KG1 (cell line): ENCODE measurements at regions not wholly inside any gene's neighbourhood (a gene's known extent, or its start where the extent isn't known, plus 50 kb on each side); places are given as distances from the start of the nearest gene placed in this dataset.

ENCODE experiments used
- DNase-seq: peaks from one replicate; lab custom pipeline; 2025; lab: John Stamatoyannopoulos, UW

- DNase-seq = no peak
These were observed 281.8 kb upstream of the MAP3K7 start for GRCh38 chr6:90868656-90869055.

- no peak for DNase-seq
These were observed 281.4 kb upstream of the MAP3K7 start for GRCh38 chr6:90868256-90868655.

DNA sequence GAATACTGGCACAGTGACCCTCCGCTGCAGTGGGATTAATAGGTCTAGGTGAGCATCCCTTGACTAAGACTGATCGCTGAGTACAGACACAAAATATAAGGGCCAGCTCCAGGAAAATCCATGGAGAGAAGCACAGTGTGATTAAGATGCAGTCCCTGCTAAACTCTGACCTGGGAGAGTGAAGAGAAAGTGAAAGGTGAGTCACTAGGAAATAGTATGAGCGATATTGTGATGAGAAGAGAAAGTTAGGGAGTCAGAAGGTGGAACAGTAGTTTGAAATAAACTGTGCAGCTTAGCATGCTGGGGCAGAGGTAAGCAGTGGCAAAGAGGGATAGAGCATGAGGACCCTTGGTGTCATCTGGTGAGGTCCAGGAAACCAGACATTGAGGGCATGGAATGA is 278.6 kb upstream of the MAP3K7 start:
- DNase-seq = no peak

DNA sequence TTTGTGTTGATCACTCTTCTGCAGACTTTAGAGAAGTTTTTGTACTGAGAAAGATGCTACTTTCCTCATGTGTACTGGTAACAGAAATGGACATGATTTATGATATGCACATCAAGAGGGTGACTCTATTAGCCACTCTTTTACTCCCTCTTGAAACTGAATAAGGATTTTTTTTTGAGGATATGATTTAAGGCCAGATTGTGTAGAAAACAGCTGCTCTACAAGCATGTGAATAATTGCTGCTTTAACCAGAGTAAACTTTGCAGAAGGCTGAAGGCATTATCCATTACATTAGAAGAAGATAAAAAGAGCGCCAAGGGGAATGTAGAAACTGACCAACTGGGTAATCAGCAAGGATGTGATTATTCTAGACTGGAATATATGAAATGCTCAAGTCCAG is 276.2 kb upstream of the MAP3K7 start:
- DNase-seq = no peak

- DNase-seq = no peak
These were observed 274.1 kb upstream of the MAP3K7 start for GRCh38 chr6:90860822-90861601.

- no peak for DNase-seq
These were observed 272.7 kb upstream of the MAP3K7 start for GRCh38 chr6:90859612-90860011.

GRCh38 chr6:90859056-90859455 is 272.2 kb upstream of the MAP3K7 start:
- no peak for DNase-seq

- DNase-seq = no peak
These were observed 262.8 kb upstream of the MAP3K7 start for GRCh38 chr6:90849686-90850085.

GRCh38 chr6:90846824-90847223 is 260.0 kb upstream of the MAP3K7 start:
- DNase-seq = no peak

GRCh38 chr6:90835596-90836212 is 248.8 kb upstream of the MAP3K7 start:
- DNase-seq = no peak

DNA sequence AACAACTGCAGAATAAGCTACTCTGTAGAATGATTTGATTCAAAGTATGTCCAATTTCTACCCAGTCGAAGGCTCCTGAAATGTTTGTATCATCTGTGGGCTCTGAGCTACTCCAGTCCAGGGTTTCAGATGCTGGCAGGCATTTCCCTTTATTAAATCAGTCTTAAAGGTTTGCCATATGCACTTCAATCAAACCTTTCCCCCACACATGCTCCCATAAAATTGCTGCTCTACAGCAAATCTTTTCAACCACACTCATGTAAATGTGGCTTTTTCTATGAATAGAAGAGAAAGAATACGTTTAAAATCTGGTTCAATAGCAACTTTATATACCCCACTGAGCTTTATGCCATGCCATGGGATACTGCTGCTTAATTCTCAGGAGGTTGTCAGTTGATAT is 242.4 kb upstream of the MAP3K7 start:
- DNase-seq = no peak

GRCh38 chr6:90820436-90820835 is 233.6 kb upstream of the MAP3K7 start:
- DNase-seq = no peak

DNA sequence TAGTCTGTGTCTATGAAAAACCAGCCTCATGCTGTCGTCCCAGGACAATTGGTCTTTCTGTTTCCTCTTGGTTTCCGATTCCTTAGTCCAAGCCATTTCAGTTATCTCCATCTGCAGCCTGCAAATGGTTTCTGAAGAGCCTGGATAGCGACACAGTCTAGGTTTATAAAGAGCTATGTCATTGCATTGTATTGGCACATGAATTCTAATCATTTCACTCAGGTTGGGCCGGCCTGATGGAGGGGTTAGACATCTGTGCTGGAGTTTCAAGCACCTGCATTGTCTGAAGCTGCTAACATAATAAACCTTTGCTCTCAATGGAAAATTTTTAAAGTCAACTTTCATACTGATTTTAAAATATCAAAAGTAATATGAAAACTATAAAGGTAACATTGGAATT is 232.6 kb upstream of the MAP3K7 start:
- no peak for DNase-seq

DNA sequence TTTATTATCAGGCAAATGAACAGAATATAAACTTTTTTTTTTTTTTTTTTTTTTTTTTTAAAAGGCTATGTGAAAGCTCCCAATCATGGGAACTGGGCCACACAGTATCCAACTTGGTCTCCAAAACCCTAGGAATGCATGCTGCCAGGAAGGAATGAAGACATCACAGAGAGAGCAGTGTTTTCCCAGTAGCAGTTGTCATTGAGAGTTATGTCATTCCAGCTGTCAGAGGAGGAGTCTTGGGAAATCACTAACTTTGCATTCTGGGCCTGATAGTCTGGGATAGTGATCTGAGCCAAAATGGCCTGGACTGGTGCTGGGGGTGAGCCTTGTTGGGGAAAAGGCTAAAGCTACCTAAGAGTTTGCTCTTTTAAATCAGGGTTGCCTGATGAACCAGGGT is 231.3 kb upstream of the MAP3K7 start:
- no peak for DNase-seq

DNA sequence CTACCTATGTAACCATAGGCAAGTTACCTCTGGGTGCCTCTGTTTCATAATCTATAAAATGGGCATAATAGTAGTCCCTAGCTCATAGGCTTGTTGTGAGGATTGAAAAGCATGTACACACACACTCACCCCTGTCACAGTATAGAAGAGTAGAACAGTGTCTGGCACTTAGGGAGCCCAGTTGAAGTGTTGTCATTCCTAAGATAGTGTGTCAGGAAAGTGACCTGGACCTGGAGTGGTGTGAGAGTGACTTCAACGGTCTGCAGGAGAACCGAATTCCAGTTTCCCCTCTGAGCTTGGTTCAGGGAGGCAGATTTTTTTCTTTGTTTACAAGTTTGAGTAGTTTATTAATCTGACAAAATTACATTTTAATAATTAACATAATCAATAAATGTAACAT is 229.9 kb upstream of the MAP3K7 start:
- DNase-seq = no peak

DNA sequence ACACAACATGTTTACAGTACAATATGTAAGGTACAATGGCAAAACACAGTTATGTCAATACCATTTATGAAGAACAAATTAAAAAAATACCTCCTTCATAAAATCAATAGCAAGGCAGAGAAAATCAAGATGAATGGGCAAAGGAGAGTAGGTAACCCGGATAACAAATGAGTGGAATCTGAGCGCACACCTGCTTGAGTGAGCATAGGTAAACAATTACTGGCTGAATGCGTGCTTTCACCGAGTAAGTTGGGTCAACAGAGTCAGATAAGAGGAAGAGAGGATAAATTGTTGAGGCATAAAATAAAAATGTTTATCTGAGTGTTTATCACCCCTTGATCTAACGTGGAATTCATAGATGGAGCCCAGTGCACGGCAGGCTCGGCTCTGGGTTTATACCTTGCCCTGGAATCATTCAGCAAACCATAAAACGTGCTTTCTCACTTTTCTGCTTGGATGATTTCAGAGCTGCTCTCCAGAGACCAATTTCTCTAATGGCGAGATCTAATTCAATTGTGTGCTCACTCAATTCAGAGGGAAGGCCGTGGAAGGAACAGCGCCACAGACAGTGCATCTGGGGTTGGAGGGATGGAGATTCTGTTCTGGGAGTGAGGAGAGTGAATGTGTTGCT is 224.8 kb upstream of the MAP3K7 start:
- DNase-seq = no peak

- no peak for DNase-seq
These were observed 222.2 kb upstream of the MAP3K7 start for GRCh38 chr6:90809035-90809434.

GRCh38 chr6:90807791-90808701 is 221.2 kb upstream of the MAP3K7 start:
- DNase-seq = no peak

GRCh38 chr6:90805619-90806155 is 218.8 kb upstream of the MAP3K7 start:
- DNase-seq = no peak

DNA sequence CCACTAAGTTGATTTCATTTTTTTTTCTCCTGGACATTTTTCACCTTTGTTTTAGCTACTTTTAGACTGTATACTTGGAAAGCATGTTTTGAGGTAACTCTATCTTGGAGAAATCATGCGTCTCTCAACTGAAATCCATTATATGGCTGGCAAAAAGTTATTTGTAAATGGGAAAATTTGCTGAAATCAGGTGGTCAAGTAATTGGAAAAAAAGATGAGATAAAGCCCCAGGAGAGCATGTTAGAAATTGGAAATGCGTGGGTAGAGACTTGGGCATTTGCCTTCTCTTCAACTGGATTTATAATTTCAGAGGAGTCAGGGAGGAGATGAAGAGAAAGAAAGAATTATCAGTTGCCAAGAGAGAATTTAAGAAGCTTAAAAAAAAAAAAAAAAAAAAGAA is 217.1 kb upstream of the MAP3K7 start:
- no peak for DNase-seq

GRCh38 chr6:90795078-90795477 is 208.2 kb upstream of the MAP3K7 start:
- DNase-seq = no peak

DNA sequence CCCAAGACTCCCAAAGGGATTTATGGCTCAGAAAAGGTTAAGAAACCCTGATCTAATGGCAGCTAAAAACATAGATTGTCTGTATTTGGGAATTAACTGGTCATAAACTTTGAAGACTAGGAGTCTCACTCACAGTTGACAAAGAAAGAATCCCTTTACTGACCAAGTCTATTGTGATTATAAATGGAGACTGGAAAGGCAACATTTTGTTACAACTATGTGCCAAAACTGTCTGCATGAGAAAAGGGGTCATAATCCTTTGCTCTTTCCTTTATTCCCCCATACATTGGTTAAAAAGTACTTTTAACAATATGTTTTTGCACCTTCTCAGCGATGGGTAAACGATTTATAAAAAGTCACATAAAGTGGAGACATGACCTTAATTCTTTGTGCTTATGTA is 206.9 kb upstream of the MAP3K7 start:
- DNase-seq = no peak
